ENCODE measurements at regions not wholly inside any gene's neighbourhood (a gene's known extent, or its start where the extent isn't known, plus 50 kb on each side); places are given as distances from the start of the nearest gene placed in this dataset.
"Not testable (repeated sequence)": the region's sequence is repeated elsewhere in the genome, so short reads cannot be mapped to it uniquely, and the experiment has no call there.

GRCh38 chr4:81786063-81786763, 314.5 kb upstream of the RASGEF1B start:
- H3K36me3 ChIP-seq: no peaks in the 10 kb centered on the region
- no peak overlapping the region for H3K4me3 ChIP-seq (ENCODE audit: low read depth, low read length)
- TF ChIP-seq, protein P1, sequence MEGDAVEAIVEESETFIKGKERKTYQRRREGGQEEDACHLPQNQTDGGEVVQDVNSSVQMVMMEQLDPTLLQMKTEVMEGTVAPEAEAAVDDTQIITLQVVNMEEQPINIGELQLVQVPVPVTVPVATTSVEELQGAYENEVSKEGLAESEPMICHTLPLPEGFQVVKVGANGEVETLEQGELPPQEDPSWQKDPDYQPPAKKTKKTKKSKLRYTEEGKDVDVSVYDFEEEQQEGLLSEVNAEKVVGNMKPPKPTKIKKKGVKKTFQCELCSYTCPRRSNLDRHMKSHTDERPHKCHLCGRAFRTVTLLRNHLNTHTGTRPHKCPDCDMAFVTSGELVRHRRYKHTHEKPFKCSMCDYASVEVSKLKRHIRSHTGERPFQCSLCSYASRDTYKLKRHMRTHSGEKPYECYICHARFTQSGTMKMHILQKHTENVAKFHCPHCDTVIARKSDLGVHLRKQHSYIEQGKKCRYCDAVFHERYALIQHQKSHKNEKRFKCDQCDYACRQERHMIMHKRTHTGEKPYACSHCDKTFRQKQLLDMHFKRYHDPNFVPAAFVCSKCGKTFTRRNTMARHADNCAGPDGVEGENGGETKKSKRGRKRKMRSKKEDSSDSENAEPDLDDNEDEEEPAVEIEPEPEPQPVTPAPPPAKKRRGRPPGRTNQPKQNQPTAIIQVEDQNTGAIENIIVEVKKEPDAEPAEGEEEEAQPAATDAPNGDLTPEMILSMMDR (IDR thresholded peaks at IDR 0.05; ENCODE audit: low read depth, low read length): no peak
- H3K27me3 ChIP-seq: no peaks in the 10 kb centered on the region
- DNase-seq: no peak
- no peaks in the 10 kb centered on the region for H3K9me3 ChIP-seq
- H3K4me1 ChIP-seq: no peaks in the 10 kb centered on the region

- TF ChIP-seq, protein P1 (IDR thresholded peaks at IDR 0.05; ENCODE audit: low read depth, low read length): no peak
- no peak overlapping the region for H3K4me3 ChIP-seq (ENCODE audit: low read depth, low read length)
- no peaks in the 10 kb centered on the region for H3K36me3 ChIP-seq
- H3K9me3 ChIP-seq: no peaks in the 10 kb centered on the region
- H3K27me3 ChIP-seq: no peaks in the 10 kb centered on the region
- no peak for DNase-seq
- H3K4me1 ChIP-seq: no peaks in the 10 kb centered on the region
Measured at GRCh38 chr4:81785338-81785737, 313.6 kb upstream of the RASGEF1B start.

DNA sequence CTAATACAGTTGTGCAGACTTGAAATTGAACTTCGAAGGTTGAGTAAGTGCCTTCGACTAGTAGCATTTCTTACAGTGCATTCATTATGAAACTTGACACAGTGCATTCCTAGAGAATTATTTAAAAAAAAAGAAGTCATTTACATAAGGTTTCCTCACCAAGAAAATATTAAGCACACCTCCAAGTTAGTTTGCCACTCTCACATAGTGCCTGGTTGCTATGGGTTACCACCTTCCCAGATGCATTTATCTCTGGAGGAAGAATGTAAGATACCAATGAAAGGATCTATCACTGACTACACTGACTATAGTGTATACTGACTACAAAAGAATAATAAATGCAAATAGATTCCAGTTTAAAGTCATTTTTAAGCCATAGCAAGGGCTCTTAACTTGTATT, 311.9 kb upstream of the RASGEF1B start:
- Histone ChIP-seq H3K4me3 (ENCODE audit: low read depth, low read length) (no peak overlapping the region), H3K4me1 (no peaks in the 10 kb centered on the region), H3K36me3 (no peaks in the 10 kb centered on the region), H3K9me3 (no peaks in the 10 kb centered on the region), H3K27me3 (no peaks in the 10 kb centered on the region)
- DNase-seq: no peak
- TF ChIP-seq, protein P1 (IDR thresholded peaks at IDR 0.05; ENCODE audit: low read depth, low read length): no peak

DNA sequence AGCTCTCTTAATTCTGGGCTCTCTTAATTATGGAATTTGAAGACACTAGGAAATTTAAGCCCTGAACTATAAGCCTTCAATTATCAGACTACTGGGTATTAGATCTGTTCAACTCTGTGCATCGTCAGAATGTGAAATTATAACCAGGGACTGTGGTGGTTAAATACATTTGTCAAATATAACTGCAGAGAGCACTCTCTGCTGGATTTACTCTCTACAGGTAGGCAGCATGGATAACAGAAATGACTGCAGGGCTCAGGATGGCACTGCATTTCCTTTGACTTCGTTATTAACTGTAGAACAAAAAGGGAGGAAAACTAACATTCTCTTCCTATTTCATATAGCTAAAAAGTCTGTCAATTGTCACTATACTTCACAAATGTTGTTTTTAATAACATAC, 310.1 kb upstream of the RASGEF1B start:
- no peaks in the 10 kb centered on the region for H3K36me3 ChIP-seq

GRCh38 chr4:81777718-81778117, 306.0 kb upstream of the RASGEF1B start:
- not testable (repeated sequence) for DNase-seq; H3K27me3 ChIP-seq; H3K9me3 ChIP-seq; H3K36me3 ChIP-seq; H3K4me3 ChIP-seq (ENCODE audit: low read depth, low read length); H3K4me1 ChIP-seq

More for the DNA sequence above, 310.1 kb upstream of the RASGEF1B start:
- Histone ChIP-seq H3K4me3 (ENCODE audit: low read depth, low read length) (no peak overlapping the region), H3K4me1 (no peaks in the 10 kb centered on the region), H3K27me3 (no peaks in the 10 kb centered on the region), H3K9me3 (no peaks in the 10 kb centered on the region)
- DNase-seq: no peak
- TF ChIP-seq, protein P1 (IDR thresholded peaks at IDR 0.05; ENCODE audit: low read depth, low read length): no peak

DNA sequence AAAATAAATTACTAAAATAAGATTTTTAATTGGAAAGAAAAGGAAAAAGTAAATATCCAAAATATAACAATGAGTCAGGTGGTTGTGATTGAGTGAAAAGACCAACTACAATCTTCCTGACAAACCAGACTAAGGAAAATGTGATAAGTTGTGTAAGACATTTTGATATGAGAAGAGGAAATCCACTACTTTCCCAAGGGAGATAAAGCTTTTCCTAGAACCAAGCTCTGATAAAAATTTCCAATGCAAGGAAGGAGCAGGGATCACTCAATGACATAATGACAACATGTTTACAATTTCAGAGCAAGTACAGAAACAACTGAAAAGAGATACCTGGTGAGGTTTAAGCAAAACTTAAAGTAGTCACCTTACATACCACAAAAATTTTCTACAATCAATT, 305.1 kb upstream of the RASGEF1B start:
- H3K4me1 ChIP-seq: no peaks in the 10 kb centered on the region
- no peak overlapping the region for H3K4me3 ChIP-seq (ENCODE audit: low read depth, low read length)
- H3K36me3 ChIP-seq: no peaks in the 10 kb centered on the region
- DNase-seq: no peak
- TF ChIP-seq, protein P1 (IDR thresholded peaks at IDR 0.05; ENCODE audit: low read depth, low read length): no peak
- H3K27me3 ChIP-seq: no peaks in the 10 kb centered on the region
- no peaks in the 10 kb centered on the region for H3K9me3 ChIP-seq

All from BE2C (cell line).